Activated CD8-positive, alpha-beta T cell treated with anti-CD3 and anti-CD28 coated beads for 36 hours (primary cell): ENCODE measurements at regions not wholly inside any gene's neighbourhood (a gene's known extent, or its start where the extent isn't known, plus 50 kb on each side); places are given as distances from the start of the nearest gene placed in this dataset.

ENCODE experiments used
- ATAC-seq: fragments of 200-7000 bp; cut with Tn5 transposase; one replicate; pipeline ENCODE4 v1.10.0; 2021; ENCODE audit warnings: mild to moderate bottlenecking, moderate library complexity
- CTCF ChIA-PET: fragments of 350-600 bp; sonication (Branson Sonifier 250); formaldehyde crosslinking; loops from one replicate; lab custom pipeline; 2021; ENCODE audit warnings: antibody characterized with exemption; lab: Charles Lee
- POLR2A ChIA-PET: fragments of 350-600 bp; sonication (Branson Sonifier 250); formaldehyde crosslinking; loops from one replicate; lab custom pipeline; 2021; ENCODE audit warnings: antibody characterized with exemption; lab: Charles Lee
- DNase-seq: peaks from one replicate; pipeline ENCODE4 v3.0.0-alpha.2; 2020
- H3K27ac Mint-ChIP-seq: one replicate; pipeline ENCODE4 v1.8.0; 2021; ENCODE audit warnings: mild to moderate bottlenecking, mixed read lengths
- H3K27me3 Mint-ChIP-seq: one replicate; pipeline ENCODE4 v1.8.0; 2021; ENCODE audit warnings: mixed read lengths
- H3K36me3 Mint-ChIP-seq: one replicate; pipeline ENCODE4 v1.8.0; 2021; ENCODE audit warnings: low read depth, mixed read lengths
- H3K4me1 Mint-ChIP-seq: one replicate; pipeline ENCODE4 v1.8.0; 2021; ENCODE audit warnings: low read depth, mixed read lengths
- H3K4me3 Mint-ChIP-seq: one replicate; pipeline ENCODE4 v1.8.0; 2021; ENCODE audit warnings: mild to moderate bottlenecking, moderate library complexity, mixed read lengths
- H3K9me3 Mint-ChIP-seq: one replicate; pipeline ENCODE4 v1.8.0; 2021; ENCODE audit warnings: mixed read lengths
- CTCF ChIP-seq: fragments of 200-600 bp; IDR thresholded peaks from one replicate; pipeline ENCODE4 v1.8.0; 2022; ENCODE audit warnings: antibody characterized with exemption, mild to moderate bottlenecking
- intact Hi-C: fragments of 100-400 bp; cut with micrococcal nuclease; formaldehyde crosslinking; loops from one replicate; pipeline ENCODE4 v1.10.0; 2022

DNA sequence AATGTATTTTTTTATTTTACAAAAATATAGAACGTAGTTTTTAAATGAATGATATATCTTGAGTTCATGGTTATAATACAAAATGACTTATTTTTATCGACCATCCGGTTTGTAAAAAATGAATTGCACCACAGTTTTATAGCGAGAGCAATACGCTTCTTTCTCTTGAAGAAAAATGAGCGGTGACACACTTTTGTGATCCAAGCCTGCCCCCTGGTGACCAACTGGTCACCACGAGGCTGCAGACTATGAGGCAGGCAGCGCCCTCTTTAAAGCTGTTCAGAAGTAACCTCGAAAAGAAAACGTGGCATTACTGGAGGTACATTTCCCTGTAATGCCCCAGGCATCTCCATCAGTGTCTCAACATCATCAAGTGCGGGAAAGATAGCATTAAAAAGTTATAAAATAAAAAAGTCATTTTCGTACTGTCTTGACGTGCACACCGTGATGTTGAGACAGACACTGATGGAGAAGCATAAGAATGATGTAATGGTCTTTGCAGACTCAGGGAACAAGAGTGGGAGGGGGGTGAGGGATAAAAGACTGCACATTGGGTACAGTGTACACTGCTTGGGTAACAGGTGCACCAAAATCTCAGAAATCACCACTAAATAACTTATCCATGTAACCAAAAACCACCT lies 734.2 kb upstream of the ADAMTS5 start:
- H3K27me3 Mint-ChIP-seq, result no peaks in the 10 kb centered on the region
- H3K36me3 Mint-ChIP-seq, result no peaks in the 10 kb centered on the region
- ATAC-seq, result peak; percentile 70
- intact Hi-C loops, result loop anchor here (1.0 kb wide), 1 partner anchor 852 kb away; no protein-coding TSS in a partner anchor
- peak; percentile 75 for TF ChIP-seq CTCF
- POLR2A ChIA-PET, result no interaction called here
- H3K9me3 Mint-ChIP-seq, result no peaks in the 10 kb centered on the region
- peak; percentile 80 for DNase-seq
- H3K27ac Mint-ChIP-seq, result no peak overlapping the region
- CTCF ChIA-PET, result interaction anchor here (0.8 to 1.8 kb wide), 9 partner anchors 11 to 1045 kb away, joined by 3 to 9 read pairs (median 3); partner anchors contain the start of gene ADAMTS1
- H3K4me1 Mint-ChIP-seq, result no peaks in the 10 kb centered on the region
- H3K4me3 Mint-ChIP-seq, result no peak overlapping the region

DNA sequence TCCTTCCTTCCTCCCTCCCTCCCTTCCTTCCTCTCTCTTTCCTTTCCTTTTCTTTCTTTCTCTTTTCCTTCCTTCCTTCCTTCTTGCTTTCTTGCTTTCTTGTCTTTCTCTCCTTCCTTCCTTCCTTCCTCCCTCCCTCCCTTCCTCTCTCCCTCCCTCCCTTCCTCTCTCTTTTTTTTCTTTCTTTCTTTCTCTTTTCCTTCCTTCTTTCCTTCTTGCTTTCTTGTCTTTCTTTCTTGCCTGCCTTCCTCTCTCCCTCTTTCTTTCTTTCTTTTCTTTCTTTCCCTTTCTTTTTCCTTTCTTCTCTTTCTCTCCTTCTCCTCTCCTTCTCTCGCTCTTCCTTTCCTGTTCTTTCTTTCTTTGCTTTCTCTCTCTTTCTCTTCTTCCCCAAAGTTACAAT lies 728.4 kb upstream of the ADAMTS5 start:
- H3K27ac Mint-ChIP-seq, result no peak overlapping the region
- H3K27me3 Mint-ChIP-seq, result no peaks in the 10 kb centered on the region
- ChIA-PET CTCF (interaction anchor here (1.3 kb wide), 1 partner anchor 1051 kb away, joined by 4 read pairs; no protein-coding TSS in a partner anchor), POLR2A (no interaction called here)
- DNase-seq (no peak), ATAC-seq (no peak)
- TF ChIP-seq CTCF, result no peak
- H3K36me3 Mint-ChIP-seq, result no peaks in the 10 kb centered on the region
- intact Hi-C loops, result no loop called here
- H3K4me3 Mint-ChIP-seq, result no peak overlapping the region
- no peaks in the 10 kb centered on the region for H3K4me1 Mint-ChIP-seq
- no peaks in the 10 kb centered on the region for H3K9me3 Mint-ChIP-seq

GRCh38 chr21:27694667-27695066 lies 727.8 kb upstream of the ADAMTS5 start:
- no peaks in the 10 kb centered on the region for H3K27me3 Mint-ChIP-seq
- no peaks in the 10 kb centered on the region for H3K4me1 Mint-ChIP-seq
- DNase-seq (no peak), ATAC-seq (no peak)
- no peaks in the 10 kb centered on the region for H3K36me3 Mint-ChIP-seq
- ChIA-PET CTCF (interaction anchor here (1.3 kb wide), 1 partner anchor 1051 kb away, joined by 4 read pairs; no protein-coding TSS in a partner anchor), POLR2A (interaction anchor here (0.6 kb wide), 1 partner anchor 12 kb away, joined by 3 read pairs; no protein-coding TSS in a partner anchor)
- TF ChIP-seq CTCF, result no peak
- intact Hi-C loops, result no loop called here
- H3K4me3 Mint-ChIP-seq, result no peak overlapping the region
- H3K9me3 Mint-ChIP-seq, result peaks cover under 1% of the 10 kb centered on the region
- no peak overlapping the region for H3K27ac Mint-ChIP-seq

GRCh38 chr21:27693376-27693775 lies 726.5 kb upstream of the ADAMTS5 start:
- Mint-ChIP-seq H3K27ac (no peak overlapping the region), H3K36me3 (no peaks in the 10 kb centered on the region), H3K4me3 (no peak overlapping the region), H3K4me1 (no peaks in the 10 kb centered on the region), H3K27me3 (no peaks in the 10 kb centered on the region), H3K9me3 (peaks cover 3% of the 10 kb centered on the region)
- intact Hi-C loops, result no loop called here
- TF ChIP-seq CTCF, result no peak
- ChIA-PET POLR2A (no interaction called here), CTCF (no interaction called here)
- no peak for DNase-seq
- ATAC-seq, result no peak

GRCh38 chr21:27691516-27691915 lies 724.6 kb upstream of the ADAMTS5 start:
- TF ChIP-seq CTCF, result no peak
- POLR2A ChIA-PET, result no interaction called here
- Mint-ChIP-seq H3K27me3 (no peaks in the 10 kb centered on the region), H3K4me1 (no peaks in the 10 kb centered on the region), H3K27ac (no peak overlapping the region), H3K4me3 (no peak overlapping the region), H3K36me3 (no peaks in the 10 kb centered on the region), H3K9me3 (peaks cover 6% of the 10 kb centered on the region)
- ATAC-seq (no peak), DNase-seq (no peak)
- intact Hi-C loops, result no loop called here
- CTCF ChIA-PET, result no interaction called here
